DLD1 (cell line): ENCODE measurements at regions not wholly inside any gene's neighbourhood (a gene's known extent, or its start where the extent isn't known, plus 50 kb on each side); places are given as distances from the start of the nearest gene placed in this dataset.
"Not testable (repeated sequence)": the region's sequence is repeated elsewhere in the genome, so short reads cannot be mapped to it uniquely, and the experiment has no call there.

Experiments
- in situ Hi-C: cut with HindIII; loops from 2 replicates; pipeline ENCODE4 v1.10.0; 2017; ENCODE audit warnings: low sequenced_read_pairs

GRCh38 chr15:62649793-62650420 lies 392.6 kb upstream of the TPM1 start:
- in situ Hi-C loops: no loop called here

- in situ Hi-C loops: no loop called here
These were observed 389.4 kb upstream of the TPM1 start for GRCh38 chr15:62653122-62653521.

GRCh38 chr15:62656071-62656470 lies 386.5 kb upstream of the TPM1 start:
- in situ Hi-C loops: no loop called here

DNA sequence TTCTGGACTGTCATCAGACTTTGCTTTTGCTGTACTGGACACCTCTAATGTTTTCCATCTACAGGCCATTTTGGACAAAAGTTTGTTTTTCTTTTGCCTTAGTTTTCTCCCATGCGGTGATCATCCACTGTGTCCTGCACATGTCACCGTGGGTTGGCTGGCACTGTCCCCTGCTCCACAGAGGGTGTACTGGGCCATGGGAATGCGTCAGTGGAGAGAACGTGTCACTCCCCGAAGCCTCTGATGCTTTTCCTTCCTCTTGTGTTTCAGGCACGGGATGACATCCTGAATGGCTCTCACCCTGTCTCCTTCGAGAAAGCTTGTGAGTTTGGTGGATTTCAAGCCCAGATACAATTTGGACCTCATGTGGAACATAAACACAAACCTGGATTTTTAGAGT lies 385.0 kb upstream of the TPM1 start:
- in situ Hi-C loops: not testable (repeated sequence)

DNA sequence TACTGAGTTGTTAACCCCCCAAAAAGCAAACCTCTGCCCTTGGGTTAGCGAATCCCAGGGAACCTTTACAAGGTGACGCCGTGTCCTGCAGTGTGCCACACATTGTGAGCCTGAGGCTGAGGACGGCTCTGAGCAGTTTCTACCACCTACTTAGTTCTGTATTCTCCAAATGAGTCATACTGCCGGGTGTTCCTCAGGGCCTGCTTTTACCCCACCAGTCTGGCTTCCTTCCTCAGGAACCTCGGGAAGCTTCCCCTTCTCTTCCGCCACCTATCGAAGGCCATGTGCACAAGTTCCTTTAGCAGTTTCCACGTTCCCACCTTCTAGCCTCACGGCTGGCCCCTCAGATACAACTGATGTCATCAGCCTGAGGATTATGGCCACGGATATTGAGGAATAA lies 384.0 kb upstream of the TPM1 start:
- in situ Hi-C loops: no loop called here

DNA sequence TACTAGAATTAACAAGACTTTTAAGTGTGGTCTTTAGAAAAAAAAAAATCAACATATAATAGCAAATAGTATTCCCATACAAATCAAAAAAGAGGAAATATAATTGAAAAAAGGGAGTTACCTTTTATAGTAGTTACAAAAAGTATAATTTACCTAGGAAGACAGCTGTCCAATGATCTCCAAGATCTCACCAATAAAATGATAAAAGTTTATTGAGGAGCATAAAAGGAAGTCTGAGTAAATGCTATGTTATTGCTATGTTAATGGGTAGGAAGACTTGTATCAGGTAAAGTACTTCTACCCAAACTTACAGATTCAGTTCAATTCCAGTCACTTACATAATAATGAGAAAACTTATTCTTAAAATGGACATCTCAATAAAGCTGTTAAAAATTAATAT lies 379.0 kb upstream of the TPM1 start:
- in situ Hi-C loops: no loop called here

DNA sequence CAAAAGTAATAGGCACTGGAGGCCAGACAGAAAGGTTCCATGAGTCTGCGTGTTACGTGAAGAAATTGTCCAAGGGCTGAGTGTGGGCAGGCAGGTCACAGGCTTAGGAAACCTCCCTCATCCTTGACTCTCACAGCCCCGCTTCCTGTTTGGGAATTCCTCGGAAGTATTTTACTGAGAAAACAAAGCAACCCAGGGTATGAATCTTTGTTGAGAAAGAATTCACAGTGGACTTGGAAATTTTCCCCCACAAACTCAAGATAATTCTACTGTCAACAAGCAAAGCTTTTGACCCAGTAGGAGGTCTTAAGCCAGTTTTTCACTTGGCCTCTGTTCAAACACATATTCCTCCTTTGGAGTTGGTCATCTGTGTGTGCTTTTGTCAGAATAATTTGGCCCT lies 377.1 kb upstream of the TPM1 start:
- in situ Hi-C loops: no loop called here

DNA sequence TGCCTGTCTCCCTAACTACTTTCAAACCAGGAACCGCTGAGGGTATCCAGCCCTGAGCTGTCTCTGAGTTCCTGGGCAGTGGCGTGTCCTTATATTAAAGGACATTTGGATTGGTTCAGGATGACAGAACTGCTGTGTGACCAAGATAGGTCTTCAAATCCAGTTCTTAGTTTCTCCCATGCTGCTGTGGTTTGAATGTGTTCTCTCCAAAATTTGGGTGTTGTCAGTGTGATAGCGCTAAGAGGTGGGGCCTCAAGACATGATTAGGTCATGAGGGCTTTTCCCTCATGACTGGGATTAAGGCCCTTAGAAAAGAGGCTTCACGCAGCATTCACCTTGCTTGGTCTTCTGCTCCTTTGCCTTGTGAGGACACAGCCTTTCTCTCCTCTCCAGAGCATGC lies 376.5 kb upstream of the TPM1 start:
- in situ Hi-C loops: no loop called here

GRCh38 chr15:62672268-62672667 lies 370.3 kb upstream of the TPM1 start:
- in situ Hi-C loops: no loop called here

GRCh38 chr15:62676891-62677290 lies 365.7 kb upstream of the TPM1 start:
- in situ Hi-C loops: no loop called here

GRCh38 chr15:62681939-62682896 lies 360.3 kb upstream of the TPM1 start:
- in situ Hi-C loops: no loop called here

DNA sequence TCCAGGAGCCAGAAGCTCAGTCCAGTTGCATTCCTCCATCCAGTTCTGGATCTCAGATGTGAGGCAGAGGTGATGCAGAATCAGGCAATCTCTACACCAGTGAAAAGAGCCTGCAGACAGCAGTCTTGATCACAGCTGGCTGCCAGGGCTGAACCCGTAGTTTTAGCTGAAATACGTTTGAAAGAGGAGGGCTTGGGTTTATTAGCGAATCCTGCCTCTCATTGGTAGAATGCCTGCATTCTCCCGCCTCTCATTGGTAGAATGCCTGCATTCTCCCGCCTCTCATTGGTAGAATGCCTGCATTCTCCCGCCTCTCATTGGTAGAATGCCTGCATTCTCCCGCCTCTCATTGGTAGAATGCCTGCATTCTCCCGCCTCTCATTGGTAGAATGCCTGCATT lies 359.4 kb upstream of the TPM1 start:
- in situ Hi-C loops: not testable (repeated sequence)

- in situ Hi-C loops: no loop called here
These were observed 358.3 kb upstream of the TPM1 start for GRCh38 chr15:62684123-62684808.

GRCh38 chr15:62691008-62691407 lies 351.5 kb upstream of the TPM1 start:
- in situ Hi-C loops: no loop called here

DNA sequence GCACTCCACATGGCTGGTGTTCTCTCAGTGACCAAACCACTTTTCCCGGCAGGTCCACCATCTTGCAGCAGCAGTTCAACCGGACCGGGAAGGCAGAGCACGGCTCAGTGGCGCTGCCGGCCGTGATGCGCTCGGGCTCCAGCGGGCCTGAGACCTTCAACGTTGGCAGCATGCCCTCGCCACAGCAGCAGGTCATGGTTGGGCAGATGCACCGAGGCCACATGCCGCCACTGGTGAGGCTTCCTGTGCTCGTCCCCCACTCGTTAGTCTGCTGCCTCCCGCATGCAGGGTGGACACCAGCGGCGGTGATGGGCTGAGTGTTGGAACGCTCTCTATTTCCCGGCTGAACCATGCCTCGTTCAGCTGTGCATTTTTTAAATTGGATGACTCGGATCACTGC lies 344.9 kb upstream of the TPM1 start:
- in situ Hi-C loops: no loop called here

- in situ Hi-C loops: no loop called here
These were observed 343.9 kb upstream of the TPM1 start for GRCh38 chr15:62698646-62699045.

DNA sequence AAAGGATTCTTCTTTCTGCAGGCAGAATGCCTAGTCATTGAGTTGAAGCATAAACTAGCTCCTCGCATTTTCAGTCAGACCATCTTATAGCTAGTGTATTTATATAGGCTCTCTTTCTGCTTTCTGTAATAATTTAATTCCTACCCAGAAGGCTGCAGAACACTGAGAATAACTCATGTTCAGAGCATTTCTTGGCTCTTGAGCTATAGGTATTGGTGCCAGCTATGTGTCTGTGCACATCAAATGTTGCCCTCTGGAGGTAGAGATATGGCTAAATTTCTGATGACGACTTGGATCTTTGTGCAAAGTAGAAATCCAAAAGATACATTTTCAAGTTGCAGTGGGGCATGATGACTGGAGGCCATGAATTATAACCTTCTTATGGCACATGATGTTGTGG lies 336.2 kb upstream of the TPM1 start:
- in situ Hi-C loops: no loop called here

DNA sequence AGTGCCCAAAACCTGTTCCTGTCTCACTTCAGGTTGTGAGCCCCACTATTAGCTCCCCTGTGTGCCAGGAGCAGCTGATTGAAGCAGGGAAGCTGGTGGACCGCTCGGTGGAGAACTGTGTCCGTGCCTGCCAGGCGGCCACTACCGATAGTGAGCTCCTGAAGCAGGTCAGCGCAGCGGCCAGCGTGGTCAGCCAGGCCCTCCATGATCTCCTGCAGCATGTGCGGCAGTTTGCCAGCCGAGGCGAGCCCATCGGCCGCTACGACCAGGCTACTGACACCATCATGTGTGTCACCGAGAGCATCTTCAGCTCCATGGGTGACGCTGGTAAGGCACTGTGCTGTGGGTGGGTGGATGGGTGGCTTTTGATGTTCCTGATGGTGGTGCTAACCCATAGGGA lies 334.1 kb upstream of the TPM1 start:
- in situ Hi-C loops: no loop called here

DNA sequence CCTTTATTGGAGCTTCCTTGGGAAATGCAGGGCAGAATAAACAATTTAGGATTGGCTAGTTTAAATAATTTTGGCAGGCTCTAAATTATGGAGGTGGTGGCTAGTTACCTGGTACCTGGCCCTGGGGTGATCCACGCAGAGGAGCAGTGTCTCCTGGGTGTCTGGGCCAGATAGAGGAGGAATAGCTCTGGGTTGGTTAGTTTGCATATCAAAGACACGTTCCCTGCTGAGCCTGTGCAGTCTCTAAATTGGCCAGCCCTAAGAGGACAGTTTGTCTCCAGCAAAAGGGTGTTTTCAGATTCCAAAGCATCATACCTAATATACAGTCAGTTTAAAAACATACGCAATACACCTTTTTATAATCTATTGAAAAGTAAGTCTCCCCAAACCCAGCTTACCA lies 333.3 kb upstream of the TPM1 start:
- in situ Hi-C loops: no loop called here

- in situ Hi-C loops: no loop called here
These were observed 330.7 kb upstream of the TPM1 start for GRCh38 chr15:62711691-62712454.

- in situ Hi-C loops: no loop called here
These were observed 330.1 kb upstream of the TPM1 start for GRCh38 chr15:62712455-62712839.
